ENCODE measurements at regions not wholly inside any gene's neighbourhood (a gene's known extent, or its start where the extent isn't known, plus 50 kb on each side); places are given as distances from the start of the nearest gene placed in this dataset.
"Not testable (repeated sequence)": the region's sequence is repeated elsewhere in the genome, so short reads cannot be mapped to it uniquely, and the experiment has no call there.

GRCh38 chr6:68069921-68070710 is 565.0 kb upstream of the ADGRB3 start:
- DNase-seq: no peak

GRCh38 chr6:68059899-68060298 is 575.2 kb upstream of the ADGRB3 start:
- peak in 1 of 51 donors; percentile 18 for DNase-seq

- no peak for DNase-seq
Measured at GRCh38 chr6:68059261-68059660, 575.8 kb upstream of the ADGRB3 start.

- DNase-seq: not testable (repeated sequence)
Measured at GRCh38 chr6:68056596-68056995, 578.5 kb upstream of the ADGRB3 start.

GRCh38 chr6:68054756-68055155 is 580.3 kb upstream of the ADGRB3 start:
- no peak for DNase-seq

GRCh38 chr6:68053805-68054373 is 581.2 kb upstream of the ADGRB3 start:
- no peak for DNase-seq

GRCh38 chr6:68052234-68052633 is 582.8 kb upstream of the ADGRB3 start:
- DNase-seq: no peak

- DNase-seq: no peak
Measured at GRCh38 chr6:68049562-68049961, 585.5 kb upstream of the ADGRB3 start.

GRCh38 chr6:68046756-68047155 is 588.3 kb upstream of the ADGRB3 start:
- no peak for DNase-seq

- DNase-seq: no peak
Measured at GRCh38 chr6:68046302-68046701, 588.8 kb upstream of the ADGRB3 start.

- DNase-seq: no peak
Measured at GRCh38 chr6:68045193-68045592, 589.9 kb upstream of the ADGRB3 start.

- DNase-seq: no peak
Measured at GRCh38 chr6:68044264-68044663, 590.8 kb upstream of the ADGRB3 start.

GRCh38 chr6:68043122-68043398 is 592.0 kb upstream of the ADGRB3 start:
- no peak for DNase-seq

GRCh38 chr6:68042339-68043121 is 592.6 kb upstream of the ADGRB3 start:
- DNase-seq: no peak

GRCh38 chr6:68040780-68041179 is 594.3 kb upstream of the ADGRB3 start:
- no peak for DNase-seq

GRCh38 chr6:68040312-68040778 is 594.7 kb upstream of the ADGRB3 start:
- DNase-seq: no peak

GRCh38 chr6:68039641-68040311 is 595.3 kb upstream of the ADGRB3 start:
- no peak for DNase-seq

GRCh38 chr6:68038815-68039408 is 596.2 kb upstream of the ADGRB3 start:
- no peak for DNase-seq

- DNase-seq: no peak
Measured at GRCh38 chr6:68032217-68032616, 602.9 kb upstream of the ADGRB3 start.

GRCh38 chr6:68031054-68031453 is 604.0 kb upstream of the ADGRB3 start:
- DNase-seq: no peak

- DNase-seq: no peak
Measured at GRCh38 chr6:68026483-68026882, 608.6 kb upstream of the ADGRB3 start.

- no peak for DNase-seq
Measured at GRCh38 chr6:68025764-68026163, 609.3 kb upstream of the ADGRB3 start.
